ENCODE measurements at regions not wholly inside any gene's neighbourhood (a gene's known extent, or its start where the extent isn't known, plus 50 kb on each side); places are given as distances from the start of the nearest gene placed in this dataset.

DNA sequence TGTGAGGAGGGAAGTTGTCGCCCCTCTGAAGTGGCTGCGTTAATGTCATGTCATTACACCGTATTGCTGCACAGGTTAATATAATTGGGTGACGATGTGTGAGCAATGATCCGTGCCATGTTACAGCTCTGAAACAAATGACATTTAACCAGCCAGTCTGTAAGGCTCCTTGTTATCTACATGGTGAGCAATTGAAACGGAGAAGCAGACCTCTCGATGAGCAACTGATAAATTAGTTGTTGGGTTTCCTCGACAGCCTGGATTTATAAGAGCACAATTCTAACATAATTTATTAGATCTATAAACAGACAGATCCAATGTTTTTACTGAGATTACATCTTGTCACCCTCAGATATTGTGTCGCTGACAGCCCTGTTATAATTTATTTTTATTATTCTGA is 49.9 kb upstream of the MAFB start:
- no peaks in the 10 kb centered on the region for H3K9me3 ChIP-seq (ENCODE audit: control insufficient read depth, insufficient read depth, low read length)
- H3K4me1 ChIP-seq (ENCODE audit: insufficient read depth, low read length): peaks cover 8% of the 10 kb centered on the region
- no peaks in the 10 kb centered on the region; the same call in 1 of the 2 replicates for H3K36me3 ChIP-seq (ENCODE audit: insufficient read depth, low read length)
- H3K9ac ChIP-seq (ENCODE audit: low read depth, low read length): no peak overlapping the region; the same call in 1 of the 2 replicates

- no peak overlapping the region for H3K9ac ChIP-seq (ENCODE audit: low read depth, low read length)
- H3K36me3 ChIP-seq (ENCODE audit: insufficient read depth, low read length): no peaks in the 10 kb centered on the region; the same call in 1 of the 2 replicates
- H3K4me1 ChIP-seq (ENCODE audit: insufficient read depth, low read length): peaks cover 8% of the 10 kb centered on the region
- no peaks in the 10 kb centered on the region for H3K9me3 ChIP-seq (ENCODE audit: control insufficient read depth, insufficient read depth, low read length)
Observed at GRCh38 chr20:40739841-40740240, 50.8 kb upstream of the MAFB start.

DNA sequence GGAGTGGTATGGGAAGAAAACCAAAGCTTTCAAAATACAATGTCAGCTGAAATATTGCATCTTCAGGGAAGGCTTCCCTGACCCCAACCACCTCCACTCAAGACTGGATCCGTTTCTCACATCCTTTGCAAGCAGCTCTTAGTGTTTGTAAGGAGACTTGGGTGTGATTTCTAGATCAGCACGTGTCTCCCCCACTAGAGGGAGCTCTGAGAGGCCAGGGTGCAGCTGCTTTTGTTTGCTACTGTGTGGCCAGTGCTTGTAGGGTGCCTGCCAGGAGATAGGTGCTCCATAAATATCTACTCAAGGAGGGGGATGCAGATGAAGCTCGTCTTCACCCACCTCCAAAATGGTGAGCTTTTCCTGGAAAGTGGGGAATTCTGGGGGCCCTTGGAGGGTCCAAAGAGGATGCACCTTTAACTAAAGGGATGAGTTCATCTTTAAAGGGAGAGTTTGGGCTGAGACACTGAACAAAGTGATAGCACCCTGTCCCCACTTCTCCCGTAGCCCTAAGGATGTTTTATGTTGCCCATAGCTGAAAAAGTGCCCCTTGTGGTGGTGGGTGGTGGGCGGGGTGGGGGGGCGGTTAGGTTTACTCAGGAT is 52.6 kb upstream of the MAFB start:
- H3K36me3 ChIP-seq (ENCODE audit: insufficient read depth, low read length): no peaks in the 10 kb centered on the region; the same call in 1 of the 2 replicates

GRCh38 chr20:40743141-40743775 is 54.2 kb upstream of the MAFB start:
- Histone ChIP-seq H3K36me3 (ENCODE audit: insufficient read depth, low read length) (no peaks in the 10 kb centered on the region; the same call in 1 of the 2 replicates), H3K9ac (ENCODE audit: low read depth, low read length) (no peak overlapping the region), H3K4me1 (ENCODE audit: insufficient read depth, low read length) (peaks cover 8% of the 10 kb centered on the region), H3K9me3 (ENCODE audit: control insufficient read depth, insufficient read depth, low read length) (no peaks in the 10 kb centered on the region)

More for the DNA sequence above, 52.6 kb upstream of the MAFB start:
- Histone ChIP-seq H3K4me1 (ENCODE audit: insufficient read depth, low read length) (peaks cover 8% of the 10 kb centered on the region), H3K9ac (ENCODE audit: low read depth, low read length) (no peak overlapping the region), H3K9me3 (ENCODE audit: control insufficient read depth, insufficient read depth, low read length) (no peaks in the 10 kb centered on the region)

DNA sequence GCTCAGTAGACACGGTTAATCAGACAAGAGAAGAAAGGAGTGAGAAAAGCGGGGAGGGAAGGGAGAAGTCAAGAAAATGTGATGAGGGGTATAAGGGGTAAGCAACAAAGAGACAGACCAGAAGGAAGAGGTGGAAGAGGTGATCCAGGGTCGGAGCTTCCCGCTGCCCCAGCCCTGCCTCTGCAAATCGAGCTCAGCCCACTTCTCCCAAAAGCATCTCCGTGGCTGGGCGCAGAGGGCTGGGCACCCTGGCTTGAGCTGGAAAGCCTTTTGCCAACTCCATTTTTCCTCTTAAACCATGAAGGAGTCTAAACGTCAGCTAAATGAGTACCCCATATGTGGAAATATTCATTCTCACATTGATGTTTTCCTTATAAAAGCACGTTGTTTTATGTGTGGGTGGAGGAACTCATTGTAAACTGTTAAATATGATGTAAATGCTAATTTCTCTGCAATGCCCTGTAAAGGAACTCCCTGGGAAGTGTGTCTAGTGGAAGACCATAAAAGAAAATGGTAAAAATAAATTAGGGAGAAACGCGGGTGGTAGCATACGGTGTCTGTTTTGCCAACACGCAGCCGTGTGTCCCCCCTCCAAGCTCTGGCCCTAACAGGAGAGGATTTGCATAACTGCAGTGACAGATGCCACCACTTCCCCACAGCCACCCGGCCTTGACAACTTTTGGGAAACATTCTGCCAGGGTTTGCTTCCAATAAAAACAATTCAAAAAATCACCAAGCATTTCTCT is 55.2 kb upstream of the MAFB start:
- Histone ChIP-seq H3K9ac (ENCODE audit: low read depth, low read length) (no peak overlapping the region), H3K9me3 (ENCODE audit: control insufficient read depth, insufficient read depth, low read length) (no peaks in the 10 kb centered on the region), H3K36me3 (ENCODE audit: insufficient read depth, low read length) (no peaks in the 10 kb centered on the region; the same call in 1 of the 2 replicates), H3K4me1 (ENCODE audit: insufficient read depth, low read length) (no peaks in the 10 kb centered on the region)

DNA sequence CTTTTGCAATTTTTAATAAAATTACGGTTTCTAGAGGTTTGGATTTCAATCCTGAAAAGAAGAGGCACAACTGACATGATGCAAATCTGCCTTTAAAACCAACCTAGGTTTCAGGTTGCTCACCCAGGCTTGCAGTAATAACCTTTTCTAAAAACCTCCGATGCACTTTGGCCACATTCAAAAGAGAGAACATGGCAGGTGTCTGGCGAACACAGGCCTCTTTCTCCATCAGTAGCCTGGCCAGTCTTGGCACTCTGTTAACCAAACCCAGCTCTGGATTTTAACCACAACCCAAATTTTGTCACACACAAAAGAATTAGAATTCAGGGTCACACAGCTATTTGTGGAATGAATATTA is 55.8 kb upstream of the MAFB start:
- H3K9me3 ChIP-seq (ENCODE audit: control insufficient read depth, insufficient read depth, low read length): no peaks in the 10 kb centered on the region
- H3K4me1 ChIP-seq (ENCODE audit: insufficient read depth, low read length): no peaks in the 10 kb centered on the region
- H3K36me3 ChIP-seq (ENCODE audit: insufficient read depth, low read length): no peaks in the 10 kb centered on the region; the same call in 1 of the 2 replicates
- H3K9ac ChIP-seq (ENCODE audit: low read depth, low read length): no peak overlapping the region

DNA sequence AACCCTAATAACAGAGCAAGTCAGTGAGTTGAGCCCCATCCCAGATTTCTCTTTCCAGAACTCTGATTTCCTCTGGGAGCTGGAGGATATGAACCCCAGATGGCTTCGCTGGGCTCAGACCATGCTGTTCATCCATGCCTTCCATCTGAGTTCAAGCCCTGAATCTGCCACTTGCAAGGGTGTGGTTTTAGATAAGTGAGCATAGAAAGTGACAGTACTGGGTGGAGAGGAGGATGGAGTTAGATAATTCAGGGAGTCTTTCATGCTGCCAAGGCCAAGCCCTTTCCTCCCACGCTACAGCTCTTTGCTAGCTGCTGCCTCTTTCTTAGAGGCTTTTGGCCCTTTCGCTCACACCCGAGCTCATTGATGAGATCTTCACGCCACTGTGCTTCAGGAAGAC is 57.2 kb upstream of the MAFB start:
- Histone ChIP-seq H3K9ac (ENCODE audit: low read depth, low read length) (no peak overlapping the region), H3K36me3 (ENCODE audit: insufficient read depth, low read length) (no peaks in the 10 kb centered on the region), H3K4me1 (ENCODE audit: insufficient read depth, low read length) (no peaks in the 10 kb centered on the region), H3K9me3 (ENCODE audit: control insufficient read depth, insufficient read depth, low read length) (no peaks in the 10 kb centered on the region)

DNA sequence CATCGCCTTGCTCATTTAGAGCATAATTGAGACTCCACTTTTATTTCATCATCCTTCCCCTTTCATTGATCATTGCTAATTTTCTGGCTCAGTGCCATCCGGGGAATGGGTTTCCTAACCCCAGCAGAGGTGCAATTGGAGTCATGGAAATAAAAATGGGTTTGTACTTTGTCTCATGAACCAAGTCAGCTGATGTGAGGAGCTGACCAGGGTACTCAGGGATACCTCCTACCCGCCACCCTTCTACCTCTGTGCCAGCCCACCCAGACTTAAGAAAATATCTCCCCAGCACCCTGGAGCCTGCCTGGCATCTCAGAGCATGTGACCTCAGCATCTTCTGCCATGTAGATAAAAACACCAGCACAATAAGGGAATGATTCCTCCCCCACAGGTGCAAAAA is 59.1 kb upstream of the MAFB start:
- no peaks in the 10 kb centered on the region for H3K4me1 ChIP-seq (ENCODE audit: insufficient read depth, low read length)
- H3K9ac ChIP-seq (ENCODE audit: low read depth, low read length): no peak overlapping the region
- H3K9me3 ChIP-seq (ENCODE audit: control insufficient read depth, insufficient read depth, low read length): no peaks in the 10 kb centered on the region
- H3K36me3 ChIP-seq (ENCODE audit: insufficient read depth, low read length): no peaks in the 10 kb centered on the region

- H3K9ac ChIP-seq (ENCODE audit: low read depth, low read length): no peak overlapping the region
- no peaks in the 10 kb centered on the region for H3K36me3 ChIP-seq (ENCODE audit: insufficient read depth, low read length)
- H3K4me1 ChIP-seq (ENCODE audit: insufficient read depth, low read length): no peaks in the 10 kb centered on the region
- no peaks in the 10 kb centered on the region for H3K9me3 ChIP-seq (ENCODE audit: control insufficient read depth, insufficient read depth, low read length)
Observed at GRCh38 chr20:40749985-40750506, 61.0 kb upstream of the MAFB start.

- no peaks in the 10 kb centered on the region for H3K4me1 ChIP-seq (ENCODE audit: insufficient read depth, low read length)
- no peaks in the 10 kb centered on the region for H3K9me3 ChIP-seq (ENCODE audit: control insufficient read depth, insufficient read depth, low read length)
- H3K9ac ChIP-seq (ENCODE audit: low read depth, low read length): no peak overlapping the region
- no peaks in the 10 kb centered on the region for H3K36me3 ChIP-seq (ENCODE audit: insufficient read depth, low read length)
Observed at GRCh38 chr20:40750541-40751035, 61.6 kb upstream of the MAFB start.

- Histone ChIP-seq H3K9me3 (ENCODE audit: control insufficient read depth, insufficient read depth, low read length) (no peaks in the 10 kb centered on the region), H3K36me3 (ENCODE audit: insufficient read depth, low read length) (no peaks in the 10 kb centered on the region), H3K4me1 (ENCODE audit: insufficient read depth, low read length) (no peaks in the 10 kb centered on the region), H3K9ac (ENCODE audit: low read depth, low read length) (no peak overlapping the region)
Observed at GRCh38 chr20:40753472-40753871, 64.4 kb upstream of the MAFB start.

DNA sequence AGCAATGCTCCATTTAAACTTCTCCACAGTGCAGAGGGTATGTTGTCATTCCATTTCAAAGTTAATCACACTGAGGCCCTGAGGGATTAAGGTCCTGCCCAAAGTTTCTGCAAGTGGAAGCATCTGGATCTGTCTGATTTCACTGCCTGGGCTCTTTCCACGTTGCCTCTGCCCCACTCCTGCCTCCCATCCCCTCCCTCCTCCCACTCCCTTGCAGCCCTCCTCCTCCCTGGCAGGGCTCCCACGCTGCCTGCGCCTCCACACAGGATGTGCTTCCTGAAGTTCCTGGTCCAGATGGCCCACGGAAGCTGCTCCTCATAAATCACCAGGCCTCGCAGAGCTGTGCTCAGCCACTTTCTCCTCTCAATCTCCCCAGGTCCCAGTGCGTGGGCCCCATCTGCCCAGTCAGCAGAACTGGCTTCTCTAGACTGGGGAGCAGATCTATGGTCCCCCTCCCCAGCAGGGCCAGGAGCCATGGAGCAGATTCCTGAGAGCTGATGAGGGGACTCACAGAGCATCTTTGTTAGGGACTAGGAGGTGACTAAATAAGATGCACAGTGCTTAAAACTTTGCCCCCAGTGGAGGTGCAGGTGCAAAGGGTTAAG is 65.4 kb upstream of the MAFB start:
- no peaks in the 10 kb centered on the region for H3K4me1 ChIP-seq (ENCODE audit: insufficient read depth, low read length)
- no peaks in the 10 kb centered on the region for H3K36me3 ChIP-seq (ENCODE audit: insufficient read depth, low read length)
- no peaks in the 10 kb centered on the region for H3K9me3 ChIP-seq (ENCODE audit: control insufficient read depth, insufficient read depth, low read length)
- no peak overlapping the region for H3K9ac ChIP-seq (ENCODE audit: low read depth, low read length)

DNA sequence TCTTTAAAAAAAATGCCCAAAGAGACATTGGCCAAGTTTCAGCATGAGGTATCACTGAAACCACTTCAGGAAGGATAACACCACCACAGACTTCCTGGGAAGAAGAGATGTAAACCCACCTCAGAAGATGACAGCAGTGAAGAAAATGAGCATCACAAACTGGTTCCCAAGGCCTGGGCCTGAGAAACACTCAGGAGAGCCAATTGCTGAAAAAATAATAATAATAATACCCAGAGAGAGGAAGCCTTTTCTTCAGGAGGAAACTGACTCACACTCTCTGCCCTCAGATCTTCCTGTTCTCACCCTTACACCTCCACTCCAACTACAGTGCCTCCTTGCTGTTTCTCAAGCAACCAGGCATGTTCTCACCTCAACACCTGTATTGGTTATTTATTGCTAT is 68.1 kb upstream of the MAFB start:
- peaks cover 4% of the 10 kb centered on the region; the same call in 1 of the 2 replicates for H3K4me1 ChIP-seq (ENCODE audit: insufficient read depth, low read length)
- no peaks in the 10 kb centered on the region for H3K9me3 ChIP-seq (ENCODE audit: control insufficient read depth, insufficient read depth, low read length)
- H3K36me3 ChIP-seq (ENCODE audit: insufficient read depth, low read length): no peaks in the 10 kb centered on the region
- no peak overlapping the region for H3K9ac ChIP-seq (ENCODE audit: low read depth, low read length)

DNA sequence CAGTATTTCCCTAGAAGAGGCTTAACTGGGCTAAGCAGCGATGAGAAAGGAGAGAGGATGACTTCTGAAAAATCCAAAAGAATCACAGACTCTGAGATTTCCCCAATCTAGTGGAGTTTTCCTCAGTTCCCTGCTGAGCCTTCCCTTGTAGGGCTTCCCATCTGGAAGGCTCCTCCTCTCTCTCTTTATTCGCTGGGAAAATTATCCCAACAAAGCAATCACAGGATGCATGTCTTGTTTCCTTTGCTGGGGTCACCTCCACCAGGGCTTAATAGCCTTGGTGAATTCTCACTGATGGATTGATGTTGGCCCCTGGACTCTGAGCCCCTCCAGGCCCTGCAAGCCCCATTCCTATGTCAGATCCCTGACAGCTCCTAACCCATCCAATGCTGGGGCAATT is 69.8 kb upstream of the MAFB start:
- Histone ChIP-seq H3K9me3 (ENCODE audit: control insufficient read depth, insufficient read depth, low read length) (no peaks in the 10 kb centered on the region), H3K4me1 (ENCODE audit: insufficient read depth, low read length) (peaks cover 4% of the 10 kb centered on the region; the same call in 1 of the 2 replicates), H3K9ac (ENCODE audit: low read depth, low read length) (no peak overlapping the region), H3K36me3 (ENCODE audit: insufficient read depth, low read length) (no peaks in the 10 kb centered on the region)

Data from ES-I3 (cell line).